ENCODE measurements at regions not wholly inside any gene's neighbourhood (a gene's known extent, or its start where the extent isn't known, plus 50 kb on each side); places are given as distances from the start of the nearest gene placed in this dataset.

DNA sequence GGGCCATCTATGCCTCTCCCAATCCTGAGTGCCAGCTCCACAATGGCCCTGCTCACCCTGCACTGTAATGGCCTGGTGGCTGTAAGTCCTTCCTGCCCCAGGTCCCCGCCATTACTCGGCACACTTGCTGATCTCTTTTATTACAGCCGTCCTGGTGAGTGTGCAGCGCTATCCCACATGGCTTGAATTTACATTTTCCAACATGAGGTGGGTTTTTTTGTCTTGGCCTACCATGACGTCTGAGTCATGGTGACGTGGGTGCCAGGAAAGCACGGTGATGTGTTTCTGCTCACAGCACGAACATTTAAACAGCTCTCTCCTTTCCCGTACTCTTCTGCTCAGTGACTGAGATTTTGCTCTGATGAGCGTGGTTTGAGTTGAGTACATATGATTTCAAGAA lies 55.2 kb upstream of the FOXF1 start:
- BruUV-seq (replicated peaks): no TSS peak
- H3K27me3 ChIP-seq (ENCODE audit: insufficient read depth, low read depth): peaks cover 95% of the 10 kb centered on the region
- H4K20me1 ChIP-seq (ENCODE audit: insufficient read depth): no peaks in the 10 kb centered on the region
- H3K79me2 ChIP-seq (ENCODE audit: low read depth): no peaks in the 10 kb centered on the region
- ChIA-PET CTCF (no interaction called here), POLR2A (ENCODE audit: unreplicated experiment) (no interaction called here)
- H3K9me2 ChIP-seq (ENCODE audit: insufficient read depth): no peaks in the 10 kb centered on the region
- no peak overlapping the region for H3K4me3 ChIP-seq
- H2AFZ ChIP-seq: no peak overlapping the region
- no peak overlapping the region for H3K27ac ChIP-seq
- no peaks in the 10 kb centered on the region for H3F3A ChIP-seq (ENCODE audit: insufficient read depth, low read depth)
- H3K4me2 ChIP-seq: no peak overlapping the region
- H3K36me3 ChIP-seq (ENCODE audit: low read depth): no peaks in the 10 kb centered on the region
- H3K4me1 ChIP-seq (replicated peaks; ENCODE audit: insufficient read depth): no peaks in the 10 kb centered on the region
- no peak for DNase-seq
- TF ChIP-seq, protein P1, sequence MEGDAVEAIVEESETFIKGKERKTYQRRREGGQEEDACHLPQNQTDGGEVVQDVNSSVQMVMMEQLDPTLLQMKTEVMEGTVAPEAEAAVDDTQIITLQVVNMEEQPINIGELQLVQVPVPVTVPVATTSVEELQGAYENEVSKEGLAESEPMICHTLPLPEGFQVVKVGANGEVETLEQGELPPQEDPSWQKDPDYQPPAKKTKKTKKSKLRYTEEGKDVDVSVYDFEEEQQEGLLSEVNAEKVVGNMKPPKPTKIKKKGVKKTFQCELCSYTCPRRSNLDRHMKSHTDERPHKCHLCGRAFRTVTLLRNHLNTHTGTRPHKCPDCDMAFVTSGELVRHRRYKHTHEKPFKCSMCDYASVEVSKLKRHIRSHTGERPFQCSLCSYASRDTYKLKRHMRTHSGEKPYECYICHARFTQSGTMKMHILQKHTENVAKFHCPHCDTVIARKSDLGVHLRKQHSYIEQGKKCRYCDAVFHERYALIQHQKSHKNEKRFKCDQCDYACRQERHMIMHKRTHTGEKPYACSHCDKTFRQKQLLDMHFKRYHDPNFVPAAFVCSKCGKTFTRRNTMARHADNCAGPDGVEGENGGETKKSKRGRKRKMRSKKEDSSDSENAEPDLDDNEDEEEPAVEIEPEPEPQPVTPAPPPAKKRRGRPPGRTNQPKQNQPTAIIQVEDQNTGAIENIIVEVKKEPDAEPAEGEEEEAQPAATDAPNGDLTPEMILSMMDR (conservative IDR thresholded peaks at IDR 0.05): no peak
- no peak for TF ChIP-seq EZH2 (IDR thresholded peaks at IDR 0.05; ENCODE audit: low read depth)
- intact Hi-C loops (cut with micrococcal nuclease; ENCODE audit: unreplicated experiment): no loop called here
- no peaks in the 10 kb centered on the region for H3K9me3 ChIP-seq (ENCODE audit: insufficient read depth, low read depth)

- Histone ChIP-seq H3K4me1 (replicated peaks; ENCODE audit: insufficient read depth) (no peaks in the 10 kb centered on the region), H3K27me3 (ENCODE audit: insufficient read depth, low read depth) (peaks cover 95% of the 10 kb centered on the region), H3K27ac (no peak overlapping the region), H2AFZ (no peak overlapping the region), H3K9me2 (ENCODE audit: insufficient read depth) (no peaks in the 10 kb centered on the region), H3K79me2 (ENCODE audit: low read depth) (no peaks in the 10 kb centered on the region), H4K20me1 (ENCODE audit: insufficient read depth) (no peaks in the 10 kb centered on the region), H3K4me3 (no peak overlapping the region), H3F3A (ENCODE audit: insufficient read depth, low read depth) (no peaks in the 10 kb centered on the region), H3K36me3 (ENCODE audit: low read depth) (no peaks in the 10 kb centered on the region), H3K4me2 (no peak overlapping the region), H3K9me3 (ENCODE audit: insufficient read depth, low read depth) (no peaks in the 10 kb centered on the region)
- ChIA-PET CTCF (no interaction called here), POLR2A (ENCODE audit: unreplicated experiment) (no interaction called here)
- no TSS peak for BruUV-seq (replicated peaks)
- TF ChIP-seq EZH2 (IDR thresholded peaks at IDR 0.05; ENCODE audit: low read depth): no peak
- TF ChIP-seq, protein P1 (conservative IDR thresholded peaks at IDR 0.05): no peak
- intact Hi-C loops (cut with micrococcal nuclease; ENCODE audit: unreplicated experiment): no loop called here
- no peak for DNase-seq
These were observed 54.7 kb upstream of the FOXF1 start for GRCh38 chr16:86455640-86456039.

GRCh38 chr16:86457501-86458148 lies 52.7 kb upstream of the FOXF1 start:
- H3K9me2 ChIP-seq (ENCODE audit: insufficient read depth): no peaks in the 10 kb centered on the region
- H3K36me3 ChIP-seq (ENCODE audit: low read depth): no peaks in the 10 kb centered on the region
- no peaks in the 10 kb centered on the region for H4K20me1 ChIP-seq (ENCODE audit: insufficient read depth)
- H3K4me2 ChIP-seq: no peak overlapping the region
- H3K4me1 ChIP-seq (replicated peaks; ENCODE audit: insufficient read depth): no peaks in the 10 kb centered on the region
- no peak overlapping the region for H3K4me3 ChIP-seq
- H3K79me2 ChIP-seq (ENCODE audit: low read depth): no peaks in the 10 kb centered on the region
- no peaks in the 10 kb centered on the region for H3F3A ChIP-seq (ENCODE audit: insufficient read depth, low read depth)
- no peak overlapping the region for H2AFZ ChIP-seq
- no peak for TF ChIP-seq EZH2 (IDR thresholded peaks at IDR 0.05; ENCODE audit: low read depth)
- TF ChIP-seq, protein P1 (conservative IDR thresholded peaks at IDR 0.05): no peak
- BruUV-seq (replicated peaks): no TSS peak
- no peak for DNase-seq
- ChIA-PET CTCF (no interaction called here), POLR2A (ENCODE audit: unreplicated experiment) (no interaction called here)
- peaks cover 90% of the 10 kb centered on the region for H3K27me3 ChIP-seq (ENCODE audit: insufficient read depth, low read depth)
- no peak overlapping the region for H3K27ac ChIP-seq
- H3K9me3 ChIP-seq (ENCODE audit: insufficient read depth, low read depth): no peaks in the 10 kb centered on the region
- intact Hi-C loops (cut with micrococcal nuclease; ENCODE audit: unreplicated experiment): no loop called here

Measured in PC-9 (cell line).